GM12878 (cell line): ENCODE measurements at regions not wholly inside any gene's neighbourhood (a gene's known extent, or its start where the extent isn't known, plus 50 kb on each side); places are given as distances from the start of the nearest gene placed in this dataset.

Experiments
- BCL11A ChIP-seq: IDR thresholded peaks from 2 replicates; pipeline ENCODE4 v1.6.1; 2011; ENCODE audit warnings: low read depth, low read length
- CHD1 ChIP-seq: IDR thresholded peaks from 2 replicates; pipeline ENCODE4 v1.6.1; 2012; ENCODE audit warnings: low read depth, low read length, improper control_type of control experiment
- CTCF ChIP-seq, 3 experiments: IDR thresholded peaks in 2 of 3; conservative IDR thresholded peaks in 1 of 3; 2 replicates each; pipeline ENCODE4 v1.5.1; 2011; ENCODE audit warnings: low read depth in 3 of 3, low read length in 3 of 3, mild to moderate bottlenecking in 3 of 3, control low read depth in 2 of 3, moderate library complexity in 2 of 3, inconsistent platforms in 1 of 3, mixed read lengths in 1 of 3; ENCODE audit not compliant: control insufficient read depth in 2 of 3, insufficient read depth in 1 of 3; ENCODE audit errors: extremely low read depth in 1 of 3
- E2F8 ChIP-seq: fragments of 450-650 bp; IDR thresholded peaks from 2 replicates; pipeline ENCODE4 v1.6.1; 2018; ENCODE audit warnings: mild to moderate bottlenecking, low read depth, moderate library complexity; ENCODE audit not compliant: partially characterized antibody
- EP300 ChIP-seq, 2 experiments: fragments of 150-350 bp in 1 of 2; IDR thresholded peaks; 2 replicates each; pipeline ENCODE4 v1.6.1; 2011 to 2012; ENCODE audit warnings: low read depth in 2 of 2, low read length in 2 of 2, borderline replicate concordance in 1 of 2, improper control_type of control experiment in 1 of 2, inconsistent platforms in 1 of 2; ENCODE audit not compliant: control insufficient read depth in 1 of 2
- TARDBP ChIP-seq: IDR thresholded peaks from 2 replicates; pipeline ENCODE4 v1.6.1; 2016; ENCODE audit warnings: borderline replicate concordance
- ZNF217 ChIP-seq: fragments of 450-650 bp; IDR thresholded peaks from 2 replicates; pipeline ENCODE4 v1.6.1; 2017; ENCODE audit warnings: antibody characterized with exemption, mild to moderate bottlenecking
- TF ChIP-seq, protein P1 (sequence below): fragments of 150-350 bp; IDR thresholded peaks from 2 replicates; pipeline ENCODE4 v1.6.1; 2014; ENCODE audit warnings: mild to moderate bottlenecking, low read depth, low read length
- TF ChIP-seq, protein P2 (sequence below): IDR thresholded peaks from 2 replicates; pipeline ENCODE4 v1.6.1; 2011; ENCODE audit warnings: low read depth, mild to moderate bottlenecking, low read length, moderate library complexity, borderline replicate concordance; ENCODE audit errors: extremely low read depth
- TF ChIP-seq, protein P3 (sequence below): fragments of 150-350 bp; IDR thresholded peaks from 2 replicates; pipeline ENCODE4 v1.6.1; 2016; ENCODE audit warnings: low read depth, low read length

DNA sequence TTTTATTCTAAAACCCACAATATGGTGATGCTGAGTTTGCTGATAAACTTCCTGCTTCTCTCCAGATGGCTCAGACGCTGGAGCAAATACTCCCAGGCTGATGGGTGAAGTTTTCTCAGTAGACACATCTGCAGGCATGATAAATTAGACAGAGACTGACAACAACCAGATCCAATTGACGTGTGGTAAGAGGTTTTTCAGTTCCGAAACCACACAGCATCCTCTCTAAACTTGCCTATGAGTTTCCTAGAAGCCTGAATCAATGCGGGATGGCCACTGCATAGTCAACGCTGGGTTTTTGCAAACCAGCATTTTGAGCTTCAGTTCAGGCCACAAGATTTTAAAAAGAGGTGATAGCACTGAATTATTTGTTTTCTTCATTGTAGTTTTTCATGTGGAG is 360.3 kb upstream of the ARRDC4 start (continued):
- TF ChIP-seq, protein P1, sequence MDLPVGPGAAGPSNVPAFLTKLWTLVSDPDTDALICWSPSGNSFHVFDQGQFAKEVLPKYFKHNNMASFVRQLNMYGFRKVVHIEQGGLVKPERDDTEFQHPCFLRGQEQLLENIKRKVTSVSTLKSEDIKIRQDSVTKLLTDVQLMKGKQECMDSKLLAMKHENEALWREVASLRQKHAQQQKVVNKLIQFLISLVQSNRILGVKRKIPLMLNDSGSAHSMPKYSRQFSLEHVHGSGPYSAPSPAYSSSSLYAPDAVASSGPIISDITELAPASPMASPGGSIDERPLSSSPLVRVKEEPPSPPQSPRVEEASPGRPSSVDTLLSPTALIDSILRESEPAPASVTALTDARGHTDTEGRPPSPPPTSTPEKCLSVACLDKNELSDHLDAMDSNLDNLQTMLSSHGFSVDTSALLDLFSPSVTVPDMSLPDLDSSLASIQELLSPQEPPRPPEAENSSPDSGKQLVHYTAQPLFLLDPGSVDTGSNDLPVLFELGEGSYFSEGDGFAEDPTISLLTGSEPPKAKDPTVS = no peak
- TF ChIP-seq EP300 (IDR thresholded peaks at IDR 0.05; ENCODE audit: borderline replicate concordance in 1 of 2, control insufficient read depth in 1 of 2, low read depth in 2 of 2, low read length in 2 of 2) = no peak
- no peak for TF ChIP-seq CHD1
- TF ChIP-seq CTCF (IDR thresholded peaks at IDR 0.05 in 2 of 3, conservative IDR thresholded peaks at IDR 0.05 in 1 of 3; ENCODE audit: control insufficient read depth in 2 of 3, extremely low read depth in 1 of 3, insufficient read depth in 1 of 3, low read depth in 3 of 3, low read length in 3 of 3) = no peak
- TF ChIP-seq ZNF217 = no peak
- TF ChIP-seq TARDBP = no peak
- TF ChIP-seq BCL11A = no peak
- no peak for TF ChIP-seq E2F8
- TF ChIP-seq, protein P2, sequence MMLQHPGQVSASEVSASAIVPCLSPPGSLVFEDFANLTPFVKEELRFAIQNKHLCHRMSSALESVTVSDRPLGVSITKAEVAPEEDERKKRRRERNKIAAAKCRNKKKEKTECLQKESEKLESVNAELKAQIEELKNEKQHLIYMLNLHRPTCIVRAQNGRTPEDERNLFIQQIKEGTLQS = no peak
- TF ChIP-seq, protein P3, sequence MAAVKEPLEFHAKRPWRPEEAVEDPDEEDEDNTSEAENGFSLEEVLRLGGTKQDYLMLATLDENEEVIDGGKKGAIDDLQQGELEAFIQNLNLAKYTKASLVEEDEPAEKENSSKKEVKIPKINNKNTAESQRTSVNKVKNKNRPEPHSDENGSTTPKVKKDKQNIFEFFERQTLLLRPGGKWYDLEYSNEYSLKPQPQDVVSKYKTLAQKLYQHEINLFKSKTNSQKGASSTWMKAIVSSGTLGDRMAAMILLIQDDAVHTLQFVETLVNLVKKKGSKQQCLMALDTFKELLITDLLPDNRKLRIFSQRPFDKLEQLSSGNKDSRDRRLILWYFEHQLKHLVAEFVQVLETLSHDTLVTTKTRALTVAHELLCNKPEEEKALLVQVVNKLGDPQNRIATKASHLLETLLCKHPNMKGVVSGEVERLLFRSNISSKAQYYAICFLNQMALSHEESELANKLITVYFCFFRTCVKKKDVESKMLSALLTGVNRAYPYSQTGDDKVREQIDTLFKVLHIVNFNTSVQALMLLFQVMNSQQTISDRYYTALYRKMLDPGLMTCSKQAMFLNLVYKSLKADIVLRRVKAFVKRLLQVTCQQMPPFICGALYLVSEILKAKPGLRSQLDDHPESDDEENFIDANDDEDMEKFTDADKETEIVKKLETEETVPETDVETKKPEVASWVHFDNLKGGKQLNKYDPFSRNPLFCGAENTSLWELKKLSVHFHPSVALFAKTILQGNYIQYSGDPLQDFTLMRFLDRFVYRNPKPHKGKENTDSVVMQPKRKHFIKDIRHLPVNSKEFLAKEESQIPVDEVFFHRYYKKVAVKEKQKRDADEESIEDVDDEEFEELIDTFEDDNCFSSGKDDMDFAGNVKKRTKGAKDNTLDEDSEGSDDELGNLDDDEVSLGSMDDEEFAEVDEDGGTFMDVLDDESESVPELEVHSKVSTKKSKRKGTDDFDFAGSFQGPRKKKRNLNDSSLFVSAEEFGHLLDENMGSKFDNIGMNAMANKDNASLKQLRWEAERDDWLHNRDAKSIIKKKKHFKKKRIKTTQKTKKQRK = no peak
